GM23338 (cell line): ENCODE measurements at regions not wholly inside any gene's neighbourhood (a gene's known extent, or its start where the extent isn't known, plus 50 kb on each side); places are given as distances from the start of the nearest gene placed in this dataset.
"Not testable (repeated sequence)": the region's sequence is repeated elsewhere in the genome, so short reads cannot be mapped to it uniquely, and the experiment has no call there.

Experiments
- CREB1 ChIP-seq: fragments of 250-450 bp; sonication (Bioruptor Pico); IDR thresholded peaks from 2 replicates; pipeline ENCODE4 v1.5.0; 2020; ENCODE audit warnings: low read depth, mild to moderate bottlenecking, moderate library complexity
- CTCF ChIP-seq, 2 experiments: fragments of 200-600 bp in 1 of 2; sonication (generic) in 1 of 2; conservative IDR thresholded peaks; 2 replicates each; pipeline versions ENCODE4 v1.5.1 to v1.6.1; 2016 to 2017; ENCODE audit warnings: antibody characterized with exemption in 2 of 2, low read depth in 2 of 2, mild to moderate bottlenecking in 2 of 2, moderate library complexity in 1 of 2
- ETS1 ChIP-seq: IDR thresholded peaks from 2 replicates; pipeline ENCODE4 v1.6.1; 2016; ENCODE audit warnings: antibody characterized with exemption
- EZH2 ChIP-seq: fragments of 200-600 bp; sonication (generic); IDR thresholded peaks from one replicate; pipeline ENCODE4 v1.8.0; 2017; ENCODE audit warnings: antibody characterized with exemption, mild to moderate bottlenecking, low read depth; ENCODE audit not compliant: unreplicated experiment
- EZH2phosphoT487 ChIP-seq: fragments of 200-600 bp; sonication (generic); IDR thresholded peaks from one replicate; pipeline ENCODE4 v1.8.1; 2018; ENCODE audit warnings: antibody characterized with exemption; ENCODE audit not compliant: unreplicated experiment
- JUNB ChIP-seq: IDR thresholded peaks from one replicate; pipeline ENCODE4 v1.6.1; 2016; ENCODE audit warnings: antibody characterized with exemption; ENCODE audit not compliant: unreplicated experiment
- NANOG ChIP-seq: IDR thresholded peaks from 2 replicates; pipeline ENCODE4 v1.6.1; 2016; ENCODE audit warnings: antibody characterized with exemption, borderline replicate concordance
- POLR2AphosphoS5 ChIP-seq: IDR thresholded peaks from 2 replicates; pipeline ENCODE4 v1.6.1; 2016; ENCODE audit warnings: antibody characterized with exemption, low read depth
- REST ChIP-seq: IDR thresholded peaks from one replicate; pipeline ENCODE4 v1.6.1; 2018; ENCODE audit warnings: antibody characterized with exemption; ENCODE audit not compliant: unreplicated experiment
- STAT1 ChIP-seq: IDR thresholded peaks from one replicate; pipeline ENCODE4 v1.6.1; 2016; ENCODE audit warnings: antibody characterized with exemption; ENCODE audit not compliant: unreplicated experiment
- ZNF114 ChIP-seq: fragments of 250-450 bp; sonication (Bioruptor Pico); IDR thresholded peaks from 2 replicates; pipeline ENCODE4 v1.5.0; 2020; ENCODE audit warnings: mild to moderate bottlenecking, moderate library complexity
- ZNF331 ChIP-seq: fragments of 250-450 bp; sonication (Bioruptor Pico); IDR thresholded peaks from 2 replicates; pipeline ENCODE4 v1.5.0; 2020; ENCODE audit warnings: low read depth, mild to moderate bottlenecking, moderate library complexity
- ZNF462 ChIP-seq: fragments of 250-450 bp; sonication (Bioruptor Pico); IDR thresholded peaks from 2 replicates; pipeline ENCODE4 v1.5.0; 2020; ENCODE audit warnings: mild to moderate bottlenecking, moderate library complexity

GRCh38 chr18:10613226-10613625, 87.4 kb downstream of the NAPG start:
- TF ChIP-seq CTCF (conservative IDR thresholded peaks at IDR 0.05; ENCODE audit: low read depth in 2 of 2); ETS1; EZH2; EZH2phosphoT487; REST; POLR2AphosphoS5; CREB1 (CRISPR knock-in tag); JUNB; NANOG; STAT1; ZNF331; ZNF462 (CRISPR knock-in tag); ZNF114 (CRISPR knock-in tag): not testable (repeated sequence)
